Keratinocyte (primary cell): ENCODE measurements at regions not wholly inside any gene's neighbourhood (a gene's known extent, or its start where the extent isn't known, plus 50 kb on each side); places are given as distances from the start of the nearest gene placed in this dataset.

Experiments
- DNase-seq: peaks from one replicate; pipeline ENCODE4 v3.0.0-alpha.2; 2011; ENCODE audit warnings: low read depth, missing footprints, low spot score
- FAIRE-seq: peaks from 2 replicates; lab custom pipeline; 2011; peaks lifted over from hg19 to GRCh38; lab: Jason Lieb, UNC
- H2AFZ ChIP-seq: 2 replicates; pipeline ENCODE4 v1.6.0; 2012; ENCODE audit warnings: low read length, control low read depth, inconsistent platforms; ENCODE audit not compliant: control insufficient read depth
- H3K27ac ChIP-seq: 2 replicates; pipeline ENCODE4 v1.5.1; 2011; ENCODE audit warnings: low read length; ENCODE audit not compliant: control insufficient read depth, insufficient read depth
- H3K27me3 ChIP-seq: 3 replicates; pipeline ENCODE4 v1.6.0; 2011; ENCODE audit warnings: low read length; ENCODE audit not compliant: control insufficient read depth, insufficient read depth; ENCODE audit errors: extremely low read depth
- H3K36me3 ChIP-seq, 2 experiments: 2 replicates in 1 of 2; 3 replicates in 1 of 2; pipeline ENCODE4 v1.5.1; 2011; ENCODE audit warnings: low read length in 2 of 2, mild to moderate bottlenecking in 1 of 2; ENCODE audit not compliant: control insufficient read depth in 2 of 2, insufficient read depth in 2 of 2; ENCODE audit errors: extremely low read depth in 1 of 2
- H3K4me1 ChIP-seq: 3 replicates; pipeline ENCODE4 v1.5.1; 2011; ENCODE audit warnings: low read length; ENCODE audit not compliant: control insufficient read depth, insufficient read depth; ENCODE audit errors: extremely low read depth
- H3K4me2 ChIP-seq: 3 replicates; pipeline ENCODE4 v1.6.0; 2011; ENCODE audit warnings: low read depth, low read length; ENCODE audit not compliant: control insufficient read depth, insufficient read depth; ENCODE audit errors: extremely low read depth
- H3K4me3 ChIP-seq, 3 experiments: fragments of 200-600 bp in 1 of 3; sonication (generic) in 1 of 3; 2 replicates in 2 of 3; 3 replicates in 1 of 3; pipeline ENCODE4 v1.5.1; 2011 to 2016; ENCODE audit warnings: low read length in 3 of 3, mild to moderate bottlenecking in 3 of 3, control low read depth in 2 of 3, inconsistent platforms in 1 of 3, low read depth in 1 of 3, mixed read lengths in 1 of 3, mixed run types in 1 of 3, moderate library complexity in 1 of 3; ENCODE audit not compliant: control insufficient read depth in 2 of 3, insufficient read depth in 2 of 3; ENCODE audit errors: extremely low read depth in 1 of 3
- H3K79me2 ChIP-seq: 2 replicates; pipeline ENCODE4 v1.6.0; 2012; ENCODE audit warnings: low read length; ENCODE audit not compliant: control insufficient read depth, insufficient read depth
- H3K9ac ChIP-seq: 3 replicates; pipeline ENCODE4 v1.6.0; 2011; ENCODE audit warnings: low read length; ENCODE audit not compliant: control insufficient read depth, insufficient read depth; ENCODE audit errors: extremely low read depth
- H3K9me1 ChIP-seq: 3 replicates; pipeline ENCODE4 v1.6.0; 2011; ENCODE audit warnings: low read length; ENCODE audit not compliant: control insufficient read depth, insufficient read depth; ENCODE audit errors: extremely low read depth
- H3K9me3 ChIP-seq: 2 replicates; pipeline ENCODE4 v1.5.1; 2012; ENCODE audit warnings: low read depth, low read length; ENCODE audit not compliant: control insufficient read depth
- H4K20me1 ChIP-seq: 3 replicates; pipeline ENCODE4 v1.6.0; 2011; ENCODE audit warnings: low read length; ENCODE audit not compliant: control insufficient read depth, insufficient read depth; ENCODE audit errors: extremely low read depth
- CTCF ChIP-seq, 3 experiments: IDR thresholded peaks in 1 of 3; conservative IDR thresholded peaks in 1 of 3; optimal IDR thresholded peaks in 1 of 3; 2 replicates in 2 of 3; 3 replicates in 1 of 3; pipeline versions ENCODE3 to v1.5.1; 2011; ENCODE audit warnings: low read length in 3 of 3, mild to moderate bottlenecking in 3 of 3, moderate library complexity in 2 of 3, control low read depth in 1 of 3, inconsistent platforms in 1 of 3; ENCODE audit not compliant: insufficient read depth in 2 of 3; ENCODE audit errors: extremely low read depth in 1 of 3
- EZH2 ChIP-seq: IDR thresholded peaks from one replicate; pipeline ENCODE4 v1.6.1; 2012; ENCODE audit warnings: inconsistent platforms, mild to moderate bottlenecking, low read length, moderate library complexity
- dilution Hi-C: fragments of 300-500 bp; cut with MboI; formaldehyde crosslinking; loops from one replicate; pipeline ENCODE4 v1.7.0; 2020; ENCODE audit warnings: low sequenced_read_pairs; ENCODE audit not compliant: extremely low pct_ligation_motif_present

DNA sequence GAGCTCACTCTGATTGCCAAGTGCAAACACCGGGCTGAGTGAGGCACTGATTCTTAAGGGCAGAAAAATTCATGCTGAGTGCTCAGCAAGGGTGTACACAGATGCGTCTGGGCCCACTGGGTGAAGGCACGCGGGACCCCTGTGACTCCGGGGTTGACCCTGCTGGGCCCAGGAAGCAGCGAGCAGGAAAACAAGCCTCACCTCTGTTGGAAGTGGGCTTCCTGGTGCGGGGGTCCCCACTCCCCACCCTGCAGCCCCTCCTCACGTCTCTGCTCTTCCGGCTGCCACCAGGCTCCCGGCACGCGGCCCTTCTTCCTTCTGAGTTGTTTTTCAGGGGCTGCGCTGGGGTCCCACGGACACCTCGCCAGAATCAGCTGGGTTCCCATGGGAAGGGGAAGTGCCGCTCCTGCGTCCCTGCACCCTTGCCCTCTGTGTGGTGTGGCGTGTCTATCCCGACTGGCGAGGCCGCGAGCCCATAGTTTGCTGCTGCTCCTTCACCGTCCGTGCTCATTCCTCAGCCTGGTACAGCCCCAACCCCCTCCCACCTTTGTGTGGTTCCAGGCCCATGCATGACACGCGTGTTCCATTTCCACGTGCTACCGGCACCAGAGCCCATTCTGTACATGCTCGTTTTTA lies 80.6 kb upstream of the BHLHE23 start:
- H3K79me2 ChIP-seq: no peaks in the 10 kb centered on the region
- FAIRE-seq: no peak
- no peak overlapping the region for H3K9ac ChIP-seq
- H3K9me3 ChIP-seq: no peaks in the 10 kb centered on the region
- H4K20me1 ChIP-seq: no peaks in the 10 kb centered on the region
- H2AFZ ChIP-seq: no peak overlapping the region
- no peak overlapping the region for H3K4me2 ChIP-seq
- DNase-seq: no peak
- H3K27ac ChIP-seq: no peak overlapping the region
- dilution Hi-C loops: no loop called here
- no peaks in the 10 kb centered on the region for H3K9me1 ChIP-seq
- peaks cover 12% of the 10 kb centered on the region for H3K27me3 ChIP-seq
- no peaks in the 10 kb centered on the region for H3K4me1 ChIP-seq
- H3K36me3 ChIP-seq: no peaks in the 10 kb centered on the region
- TF ChIP-seq CTCF (optimal IDR thresholded peaks at IDR 0.05 in 1 of 3, IDR thresholded peaks at IDR 0.05 in 1 of 3, conservative IDR thresholded peaks at IDR 0.05 in 1 of 3; ENCODE audit: extremely low read depth in 1 of 3, insufficient read depth in 2 of 3, low read length in 3 of 3): no peak
- no peak for TF ChIP-seq EZH2
- H3K4me3 ChIP-seq: no peak overlapping the region

- Histone ChIP-seq H3K27ac (no peak overlapping the region), H3K79me2 (no peaks in the 10 kb centered on the region), H3K9me3 (no peaks in the 10 kb centered on the region), H3K4me3 (no peak overlapping the region), H3K9ac (no peak overlapping the region), H3K4me1 (no peaks in the 10 kb centered on the region), H3K27me3 (peaks cover 9% of the 10 kb centered on the region), H4K20me1 (no peaks in the 10 kb centered on the region), H3K9me1 (no peaks in the 10 kb centered on the region), H3K4me2 (no peak overlapping the region), H3K36me3 (no peaks in the 10 kb centered on the region), H2AFZ (no peak overlapping the region)
- DNase-seq (no peak), FAIRE-seq (no peak)
- no peak for TF ChIP-seq EZH2
- no peak for TF ChIP-seq CTCF (optimal IDR thresholded peaks at IDR 0.05 in 1 of 3, IDR thresholded peaks at IDR 0.05 in 1 of 3, conservative IDR thresholded peaks at IDR 0.05 in 1 of 3; ENCODE audit: extremely low read depth in 1 of 3, insufficient read depth in 2 of 3, low read length in 3 of 3)
- dilution Hi-C loops: no loop called here
Measured at GRCh38 chr20:63086421-63087235, 79.9 kb upstream of the BHLHE23 start.
